GM21825 (cell line): ENCODE measurements at regions not wholly inside any gene's neighbourhood (a gene's known extent, or its start where the extent isn't known, plus 50 kb on each side); places are given as distances from the start of the nearest gene placed in this dataset.
"Not testable (repeated sequence)": the region's sequence is repeated elsewhere in the genome, so short reads cannot be mapped to it uniquely, and the experiment has no call there.

Experiments
- ATAC-seq: cut with Tn5 transposase; IDR thresholded peaks from one replicate; pipeline ENCODE4 v1.9.1; 2021; ENCODE audit warnings: mild to moderate bottlenecking, moderate library complexity; ENCODE audit not compliant: unreplicated experiment

- peak; percentile 50 for ATAC-seq
Measured at GRCh38 chr6:28657769-28658465, 132.2 kb downstream of the GPX5 start.

GRCh38 chr6:28658475-28659249 is 133.0 kb downstream of the GPX5 start:
- ATAC-seq: no peak

- ATAC-seq: no peak
Measured at GRCh38 chr6:28659250-28659566, 133.5 kb downstream of the GPX5 start.

- ATAC-seq: no peak
Measured at GRCh38 chr6:28661097-28661713, 135.5 kb downstream of the GPX5 start.

- ATAC-seq: no peak
Measured at GRCh38 chr6:28664870-28665396, 139.3 kb downstream of the GPX5 start.

- ATAC-seq: no peak
Measured at GRCh38 chr6:28673417-28673786, 147.7 kb downstream of the GPX5 start.

GRCh38 chr6:28673787-28674671 is 148.3 kb downstream of the GPX5 start:
- no peak for ATAC-seq

GRCh38 chr6:28675600-28675999 is 149.9 kb downstream of the GPX5 start:
- ATAC-seq: no peak

GRCh38 chr6:28682542-28682941 is 156.9 kb downstream of the GPX5 start:
- no peak for ATAC-seq

- ATAC-seq: not testable (repeated sequence)
Measured at GRCh38 chr6:28682956-28683685, 157.4 kb downstream of the GPX5 start.

- no peak for ATAC-seq
Measured at GRCh38 chr6:28683945-28684538, 158.4 kb downstream of the GPX5 start.

- not testable (repeated sequence) for ATAC-seq
Measured at GRCh38 chr6:28685960-28686359, 160.3 kb downstream of the GPX5 start.

GRCh38 chr6:28686446-28687027 is 160.9 kb downstream of the GPX5 start:
- not testable (repeated sequence) for ATAC-seq

- not testable (repeated sequence) for ATAC-seq
Measured at GRCh38 chr6:28687309-28687981, 161.8 kb downstream of the GPX5 start.

GRCh38 chr6:28691991-28692390 is 166.3 kb downstream of the GPX5 start:
- ATAC-seq: not testable (repeated sequence)

- ATAC-seq: no peak
Measured at GRCh38 chr6:28693033-28693750, 167.5 kb downstream of the GPX5 start.

- no peak for ATAC-seq
Measured at GRCh38 chr6:28693751-28694443, 168.2 kb downstream of the GPX5 start.

- ATAC-seq: no peak
Measured at GRCh38 chr6:28695715-28696114, 170.0 kb downstream of the GPX5 start.
